GM12878 (cell line): ENCODE measurements at regions not wholly inside any gene's neighbourhood (a gene's known extent, or its start where the extent isn't known, plus 50 kb on each side); places are given as distances from the start of the nearest gene placed in this dataset.

ENCODE experiments used
- ATAC-seq: fragments of 200-7000 bp; cut with Tn5 transposase; 3 replicates; pipeline ENCODE4 v1.9.1; 2020; ENCODE audit warnings: mild to moderate bottlenecking, moderate library complexity
- BruUV-seq: library from RNA; stranded (reverse); fragments of 400-500 nt; replicated peaks from 2 replicates; lab custom pipeline; 2021; lab: Mats Ljungman, UMichigan
- CTCF ChIA-PET: fragments of 300-600 bp; sonication (Branson Sonifier 250); formaldehyde crosslinking; extraction: SDS; loops from one replicate; lab custom pipeline; 2021; ENCODE audit warnings: inconsistent platforms; lab: Yijun Ruan, JAX
- POLR2A ChIA-PET: fragments of 350-600 bp; formaldehyde crosslinking; extraction: SDS; loops from one replicate; lab custom pipeline; 2021; ENCODE audit warnings: inconsistent platforms; lab: Charles Lee
- RAD21 ChIA-PET: fragments of 300-600 bp; sonication (Branson Sonifier 250); formaldehyde crosslinking; loops from one replicate; lab custom pipeline; 2023; ENCODE audit warnings: antibody characterized with exemption; ENCODE audit not compliant: unreplicated experiment; lab: Charles Lee
- SMC1A ChIA-PET: fragments of 300-600 bp; sonication (Branson Sonifier 250); formaldehyde crosslinking; loops from one replicate; lab custom pipeline; 2023; ENCODE audit not compliant: unreplicated experiment, uncharacterized antibody; lab: Charles Lee
- DNase-seq: peaks from one replicate; pipeline ENCODE4 v3.0.0-alpha.2; 2011; ENCODE audit warnings: low read depth, low spot score
- FAIRE-seq: peaks from 3 replicates; lab custom pipeline; 2011; peaks lifted over from hg19 to GRCh38; lab: Jason Lieb, UNC
- H2AFZ ChIP-seq: 2 replicates; pipeline ENCODE4 v1.6.0; 2011; ENCODE audit warnings: low read depth, low read length, control low read depth; ENCODE audit not compliant: control insufficient read depth
- H3K27ac ChIP-seq: 2 replicates; pipeline ENCODE4 v1.5.1; 2011; ENCODE audit warnings: control low read depth; ENCODE audit not compliant: control insufficient read depth, insufficient read depth
- H3K27me3 ChIP-seq, 2 experiments: replicated peaks in 1 of 2; 2 replicates each; pipeline versions ENCODE4 v1.6.0 to v1.6.1; 2011; ENCODE audit warnings: low read length in 1 of 2; ENCODE audit not compliant: control insufficient read depth in 2 of 2, insufficient read depth in 2 of 2
- H3K36me3 ChIP-seq, 2 experiments: 2 replicates each; pipeline ENCODE4 v1.5.1; 2011; ENCODE audit warnings: low read length in 1 of 2; ENCODE audit not compliant: control insufficient read depth in 2 of 2, insufficient read depth in 2 of 2
- H3K4me1 ChIP-seq: 2 replicates; pipeline ENCODE4 v1.6.1; 2011; ENCODE audit warnings: mild to moderate bottlenecking, low read length, moderate library complexity, mixed read lengths; ENCODE audit not compliant: control insufficient read depth, insufficient read depth
- H3K4me2 ChIP-seq: 2 replicates; pipeline ENCODE4 v1.6.0; 2011; ENCODE audit warnings: control low read depth; ENCODE audit not compliant: control insufficient read depth, insufficient read depth
- H3K4me3 ChIP-seq: fragments of 200-600 bp; sonication (generic); 2 replicates; pipeline ENCODE4 v1.5.1; 2016
- H3K79me2 ChIP-seq: 2 replicates; pipeline ENCODE4 v1.6.0; 2011; ENCODE audit warnings: low read length; ENCODE audit not compliant: control insufficient read depth, insufficient read depth
- H3K9ac ChIP-seq: 2 replicates; pipeline ENCODE4 v1.8.0; 2011; ENCODE audit warnings: low read length, control low read depth, mixed read lengths; ENCODE audit not compliant: control insufficient read depth, insufficient read depth
- H3K9me3 ChIP-seq: replicated peaks from 3 replicates; pipeline ENCODE4 v1.5.1; 2011; ENCODE audit warnings: mild to moderate bottlenecking, low read length; ENCODE audit not compliant: control insufficient read depth, insufficient read depth
- H4K20me1 ChIP-seq: 2 replicates; pipeline ENCODE4 v1.6.0; 2011; ENCODE audit not compliant: control insufficient read depth, insufficient read depth
- BACH1 ChIP-seq: fragments of 450-650 bp; IDR thresholded peaks from 2 replicates; pipeline ENCODE4 v1.6.1; 2017; ENCODE audit warnings: mild to moderate bottlenecking, borderline replicate concordance
- HDAC6 ChIP-seq: fragments of 200-600 bp; sonication (generic); IDR thresholded peaks from one replicate; pipeline ENCODE4 v1.8.0; 2017; ENCODE audit warnings: antibody characterized with exemption; ENCODE audit not compliant: unreplicated experiment
- IKZF2 ChIP-seq, 2 experiments: fragments of 450-650 bp; IDR thresholded peaks; 2 replicates each; pipeline ENCODE4 v1.6.1; 2017; ENCODE audit warnings: mild to moderate bottlenecking in 2 of 2, moderate library complexity in 2 of 2
- IRF4 ChIP-seq: IDR thresholded peaks from 2 replicates; pipeline ENCODE4 v1.6.1; 2011; ENCODE audit warnings: low read depth, low read length
- JUND ChIP-seq: IDR thresholded peaks from 2 replicates; pipeline ENCODE4 v1.6.1; 2012; ENCODE audit warnings: low read depth, mild to moderate bottlenecking, low read length, improper control_type of control experiment, moderate library complexity
- KDM1A ChIP-seq: fragments of 200-600 bp; sonication (generic); IDR thresholded peaks from 2 replicates; pipeline ENCODE4 v1.6.1; 2016; ENCODE audit warnings: borderline replicate concordance
- MLLT1 ChIP-seq: fragments of 450-650 bp; IDR thresholded peaks from 2 replicates; pipeline ENCODE4 v1.6.1; 2016; ENCODE audit warnings: mild to moderate bottlenecking
- MYC ChIP-seq: IDR thresholded peaks from 2 replicates; pipeline ENCODE4 v1.6.1; 2011; ENCODE audit warnings: mild to moderate bottlenecking, low read length, moderate library complexity, inconsistent platforms; ENCODE audit not compliant: insufficient read depth, insufficient replicate concordance, insufficient read length, severe bottlenecking
- NFYA ChIP-seq: IDR thresholded peaks from 2 replicates; pipeline ENCODE4 v1.6.1; 2011; ENCODE audit warnings: low read depth, mild to moderate bottlenecking, low read length, improper control_type of control experiment, borderline replicate concordance
- NR2C2 ChIP-seq: IDR thresholded peaks from 2 replicates; pipeline ENCODE4 v1.6.1; 2011; ENCODE audit warnings: borderline replicate concordance, low read depth; ENCODE audit not compliant: control insufficient read depth, insufficient read length
- POLR2AphosphoS5 ChIP-seq: IDR thresholded peaks from 2 replicates; pipeline ENCODE4 v1.6.1; 2011; ENCODE audit warnings: mild to moderate bottlenecking, low read length, inconsistent platforms
- RB1 ChIP-seq: fragments of 450-650 bp; formaldehyde crosslinking; IDR thresholded peaks from 2 replicates; pipeline ENCODE4 v1.6.1; 2017; ENCODE audit warnings: mild to moderate bottlenecking, borderline replicate concordance
- SMC3 ChIP-seq: IDR thresholded peaks from 2 replicates; pipeline ENCODE4 v1.6.1; 2011; ENCODE audit warnings: low read length, improper control_type of control experiment, borderline replicate concordance
- SPI1 ChIP-seq: IDR thresholded peaks from 2 replicates; pipeline ENCODE4 v1.6.1; 2011; ENCODE audit warnings: low read depth, mild to moderate bottlenecking, low read length, moderate library complexity, borderline replicate concordance; ENCODE audit not compliant: insufficient read depth
- STAT1 ChIP-seq: fragments of 450-650 bp; conservative IDR thresholded peaks from 2 replicates; pipeline ENCODE4 v1.6.1; 2014; ENCODE audit warnings: antibody characterized with exemption, mild to moderate bottlenecking
- TCF12 ChIP-seq: IDR thresholded peaks from 2 replicates; pipeline ENCODE4 v1.6.1; 2011; ENCODE audit warnings: low read depth, mild to moderate bottlenecking, low read length
- USF1 ChIP-seq: IDR thresholded peaks from 2 replicates; pipeline ENCODE4 v1.6.1; 2011; ENCODE audit warnings: borderline replicate concordance, low read depth, mild to moderate bottlenecking, moderate library complexity, mixed read lengths, low read length; ENCODE audit not compliant: insufficient read depth; ENCODE audit errors: extremely low read length
- ZBTB33 ChIP-seq: fragments of 450-650 bp; IDR thresholded peaks from 2 replicates; pipeline ENCODE4 v1.6.1; 2017; ENCODE audit warnings: mild to moderate bottlenecking
- ZNF217 ChIP-seq: fragments of 450-650 bp; IDR thresholded peaks from 2 replicates; pipeline ENCODE4 v1.6.1; 2017; ENCODE audit warnings: antibody characterized with exemption, mild to moderate bottlenecking
- whole genome bisulfite sequencing: methylation state at CpG from one replicate; pipeline ENCODE4 v1.1.6; 2016; ENCODE audit warnings: low lambda C conversion rate; ENCODE audit not compliant: insufficient replicate concordance, insufficient coverage; ENCODE audit errors: missing lambda C conversion rate; 5-methylcytosine and 5-hydroxymethylcytosine counted together
- in situ Hi-C: fragments of 300-500 bp; cut with MboI; formaldehyde crosslinking; loops from 9 replicates; pipeline ENCODE4 v1.14.3; 2018; ENCODE audit warnings: mixed read lengths
- intact Hi-C: fragments of 100-400 bp; cut with micrococcal nuclease; formaldehyde crosslinking; loops from one replicate; pipeline ENCODE4 v1.14.2; 2022; ENCODE audit not compliant: unreplicated experiment

- no peaks in the 10 kb centered on the region for H3K79me2 ChIP-seq
- ATAC-seq = no peak
- in situ Hi-C loops (no loop called here), intact Hi-C loops (loop anchor here (5.0 kb wide), 1 partner anchor 130 kb away; no protein-coding TSS in a partner anchor)
- ChIA-PET POLR2A (no interaction called here), RAD21 (interaction anchor here (0.6 to 1.4 kb wide), 3 partner anchors 24 to 374 kb away, joined by 3 read pairs; no protein-coding TSS in a partner anchor), SMC1A (interaction anchor here (0.9 to 2.0 kb wide), 2 partner anchors 9 to 89 kb away, joined by 3 to 9 read pairs; no protein-coding TSS in a partner anchor)
- no peak for FAIRE-seq
- H3K27ac ChIP-seq = no peak overlapping the region
- no peaks in the 10 kb centered on the region for H3K36me3 ChIP-seq
- no peak overlapping the region for H3K9ac ChIP-seq
- H3K4me1 ChIP-seq = peaks cover 8% of the 10 kb centered on the region; the same call in 1 of the 2 replicates
- no peak for DNase-seq
- no peak overlapping the region for H2AFZ ChIP-seq
- no peak overlapping the region for H3K4me2 ChIP-seq
- no peaks in the 10 kb centered on the region; the same call in 2 of the 3 replicates for H3K9me3 ChIP-seq
- no peaks in the 10 kb centered on the region for H3K27me3 ChIP-seq
- H3K4me3 ChIP-seq = no peak overlapping the region
- 69% methylated on average over 2 of the region's 2 CpGs for WGBS
- H4K20me1 ChIP-seq = no peaks in the 10 kb centered on the region
- no TSS peak for BruUV-seq
- TF ChIP-seq RB1 = no peak
- TF ChIP-seq KDM1A = no peak
- TF ChIP-seq ZNF217 = no peak
- TF ChIP-seq NR2C2 = no peak
- no peak for TF ChIP-seq SMC3
- TF ChIP-seq MLLT1 = no peak
- no peak for TF ChIP-seq TCF12
- TF ChIP-seq NFYA = no peak
- TF ChIP-seq SPI1 = no peak
- TF ChIP-seq IRF4 = no peak
- TF ChIP-seq JUND = no peak
- TF ChIP-seq MYC = no peak
- no peak for TF ChIP-seq BACH1
- TF ChIP-seq STAT1 = no peak
- no peak for TF ChIP-seq HDAC6
- TF ChIP-seq IKZF2 (IDR thresholded peaks at IDR 0.05) = no peak
- no peak for TF ChIP-seq ZBTB33
- TF ChIP-seq USF1 = no peak
- no peak for TF ChIP-seq POLR2AphosphoS5
- TF ChIP-seq, all 136 proteins: peak for 0
- CTCF ChIA-PET = no interaction called here
Measured at GRCh38 chr9:99721898-99722297, 99.8 kb upstream of the NR4A3 start.
